ENCODE measurements at regions not wholly inside any gene's neighbourhood (a gene's known extent, or its start where the extent isn't known, plus 50 kb on each side); places are given as distances from the start of the nearest gene placed in this dataset.
"Not testable (repeated sequence)": the region's sequence is repeated elsewhere in the genome, so short reads cannot be mapped to it uniquely, and the experiment has no call there.

DNA sequence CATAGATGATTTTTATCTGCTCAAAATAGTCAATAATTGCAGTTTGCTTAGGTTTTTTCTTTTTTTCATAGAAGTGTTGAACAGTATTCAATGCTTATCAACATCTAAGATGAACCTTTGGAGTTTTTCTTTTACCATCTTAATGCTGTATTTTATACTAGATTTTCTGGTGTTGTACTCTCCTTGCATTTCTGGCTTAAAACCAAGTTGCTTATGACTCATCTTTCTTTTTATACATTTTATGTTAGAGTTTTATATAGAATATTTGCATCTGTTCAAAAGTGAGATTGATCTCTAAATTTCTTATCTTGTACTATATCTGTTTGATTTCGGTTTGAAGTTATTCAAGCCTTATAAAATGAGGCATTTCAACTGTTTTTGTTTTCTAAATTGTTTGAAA is 232.5 kb downstream of the RFPL4B start:
- no peak for DNase-seq (ENCODE audit: low read depth)

DNA sequence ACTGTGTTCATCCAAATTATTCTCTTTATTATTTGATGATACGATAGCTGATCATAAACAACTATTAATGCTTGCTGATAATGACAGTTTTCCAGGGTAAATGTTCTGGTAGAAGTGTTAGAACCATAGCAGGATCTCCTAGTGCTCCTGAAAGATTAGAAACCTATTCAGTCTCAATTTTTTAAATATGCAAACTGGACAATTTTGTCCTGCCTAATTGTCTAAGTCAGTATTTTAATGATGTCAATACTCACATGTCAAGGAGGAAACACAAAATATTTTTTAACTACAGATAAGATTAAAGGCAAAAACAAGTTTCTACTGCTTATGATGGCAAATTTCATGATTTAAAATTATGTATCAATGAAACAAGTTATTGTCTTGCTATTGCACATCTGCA is 233.9 kb downstream of the RFPL4B start:
- DNase-seq (ENCODE audit: low read depth) = no peak

DNA sequence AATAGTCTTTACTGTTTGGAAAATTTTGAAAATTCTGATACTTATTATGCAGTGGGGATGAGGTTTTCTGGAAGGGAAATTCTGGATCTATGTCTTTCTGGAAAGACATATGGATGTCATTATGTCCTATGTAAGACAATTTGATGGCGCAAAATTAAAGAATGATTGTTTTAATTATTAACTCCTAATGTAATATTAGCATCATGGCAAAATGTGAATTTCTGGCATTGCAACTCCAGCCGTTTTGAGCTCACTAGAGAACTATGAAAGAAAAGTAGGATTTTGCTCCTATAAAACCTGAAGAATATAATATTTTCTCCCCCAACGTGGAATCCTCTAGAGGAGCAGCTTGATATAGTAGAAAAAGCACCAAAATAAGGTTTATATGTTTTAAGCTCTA is 243.2 kb downstream of the RFPL4B start:
- DNase-seq (ENCODE audit: low read depth) = no peak

DNA sequence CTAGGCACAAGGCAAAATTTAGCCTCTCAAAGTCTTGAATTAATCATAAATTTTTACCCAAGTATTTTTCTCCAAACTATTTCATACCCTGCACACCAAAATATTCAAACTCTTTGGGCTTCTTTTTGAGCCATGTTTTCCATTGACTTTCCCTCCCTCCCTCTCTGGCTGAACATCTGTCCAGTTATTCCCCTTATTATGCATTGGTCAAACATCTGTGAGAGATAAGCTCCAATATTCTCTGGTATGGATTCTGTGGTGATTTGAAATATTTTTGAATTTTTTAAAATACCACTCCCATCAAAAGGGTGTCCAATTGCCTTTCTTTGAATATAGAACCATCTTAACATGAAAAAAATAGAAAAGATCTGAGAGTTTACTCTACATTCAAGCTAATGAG is 244.2 kb downstream of the RFPL4B start:
- DNase-seq (ENCODE audit: low read depth) = no peak

DNA sequence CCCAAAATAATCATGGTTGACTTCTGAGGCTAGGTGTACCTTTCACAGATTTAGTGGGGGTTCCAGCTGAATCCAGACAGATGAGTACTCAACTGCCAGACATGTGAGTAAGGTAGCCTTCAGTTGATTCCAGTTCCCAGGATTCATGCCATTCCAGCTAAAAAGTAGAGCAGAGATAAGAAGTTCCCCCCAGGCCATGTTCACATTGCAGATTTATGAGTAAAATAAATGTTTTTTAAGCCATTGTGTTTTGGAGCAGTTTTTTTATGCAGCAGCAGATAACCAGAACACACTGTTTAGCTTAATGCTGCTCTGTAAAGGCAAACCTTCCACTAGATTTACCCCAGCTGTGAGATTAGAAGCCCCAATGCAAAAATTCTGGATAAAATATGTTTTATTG is 245.0 kb downstream of the RFPL4B start:
- peak; percentile 35 for DNase-seq (ENCODE audit: low read depth)

DNA sequence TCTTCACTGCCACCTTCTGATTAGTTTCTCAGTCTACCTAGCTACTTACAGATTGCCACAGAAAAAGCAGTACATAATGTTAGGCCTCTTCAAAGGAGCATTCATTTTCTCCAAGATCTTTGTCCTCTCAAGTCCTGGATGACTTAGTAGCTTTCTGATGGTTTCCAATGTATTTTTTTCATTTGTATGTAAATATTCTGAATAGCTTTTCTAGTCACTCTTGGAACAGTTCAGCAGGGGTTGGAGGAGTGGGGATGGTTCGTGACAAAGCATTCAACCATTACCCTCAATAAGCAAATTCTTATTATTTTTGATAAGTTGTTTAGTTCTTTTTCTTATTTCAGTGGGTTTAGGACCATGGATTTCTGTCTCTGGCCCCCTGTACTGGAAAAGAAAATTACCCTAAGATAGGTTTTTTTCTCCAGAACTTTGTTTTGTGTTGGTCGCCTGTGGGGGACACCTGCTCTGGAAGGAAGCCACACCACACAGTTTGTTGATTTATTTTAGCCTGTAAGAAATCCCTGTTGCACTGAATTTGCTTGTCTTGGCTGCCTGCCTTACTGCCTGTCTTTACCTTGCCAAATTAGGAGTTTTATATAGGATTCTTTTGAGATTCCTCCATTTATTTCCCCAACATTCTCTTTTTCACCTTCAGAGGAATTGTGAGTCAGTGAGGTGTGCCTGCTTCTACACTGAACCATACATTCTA is 247.9 kb downstream of the RFPL4B start:
- peak; percentile 10 for DNase-seq (ENCODE audit: low read depth)

DNA sequence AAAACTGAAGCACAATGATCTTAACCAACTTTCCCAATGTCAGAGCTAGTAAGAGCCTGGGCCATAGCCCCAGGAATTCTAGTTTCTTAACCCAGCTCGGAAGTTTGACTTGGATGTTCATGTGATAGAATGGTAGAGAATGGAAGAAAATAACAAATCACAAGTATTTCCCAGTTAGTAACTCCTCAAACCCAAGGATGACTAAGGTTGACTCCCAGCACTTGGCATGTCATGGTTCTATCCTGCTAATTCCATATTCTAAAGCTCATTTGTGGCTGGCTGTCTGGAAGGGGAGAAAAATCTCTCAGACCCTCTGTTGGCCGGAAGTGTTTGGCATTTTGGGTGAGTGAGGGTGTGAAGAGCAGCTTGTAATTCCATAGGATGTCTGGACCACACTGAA is 248.7 kb downstream of the RFPL4B start:
- DNase-seq (ENCODE audit: low read depth) = peak; percentile 24

DNA sequence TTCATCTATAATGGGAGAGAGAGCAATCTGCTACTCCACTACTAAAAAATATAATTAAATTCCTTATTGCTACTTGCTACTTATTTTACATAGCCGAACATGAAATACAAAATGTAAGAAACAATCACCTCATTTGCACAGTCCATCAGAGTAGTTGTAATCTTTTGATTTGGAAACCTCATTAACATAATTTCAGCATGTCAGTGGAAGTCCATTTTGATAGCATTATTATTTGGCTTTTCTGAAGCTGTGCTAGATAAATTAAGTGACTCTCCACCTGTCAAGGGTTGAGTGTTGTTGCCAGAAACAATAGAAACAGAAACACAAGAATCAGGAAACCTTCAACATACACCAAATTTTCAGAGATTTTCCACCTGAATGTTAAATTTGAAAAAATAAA is 250.0 kb downstream of the RFPL4B start:
- DNase-seq (ENCODE audit: low read depth) = no peak

DNA sequence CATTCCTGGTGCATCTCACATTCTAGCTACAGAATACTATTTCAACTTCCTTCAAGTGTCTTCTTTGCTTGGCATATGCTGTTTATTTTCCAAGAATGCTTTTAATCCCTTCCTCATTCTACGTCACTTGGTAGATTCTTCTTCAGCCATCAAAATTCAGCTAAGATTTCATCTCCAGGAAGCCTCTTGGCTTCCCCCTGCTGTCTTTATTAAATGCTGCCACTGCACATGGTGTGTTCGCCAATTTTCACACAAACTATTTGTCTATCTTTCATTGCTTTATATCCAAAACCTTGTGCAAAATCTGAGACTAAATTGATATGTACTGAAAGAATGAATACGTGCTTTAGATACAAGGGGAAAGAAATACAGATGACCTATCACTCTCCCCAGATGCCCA is 253.0 kb downstream of the RFPL4B start:
- DNase-seq (ENCODE audit: low read depth) = no peak

DNA sequence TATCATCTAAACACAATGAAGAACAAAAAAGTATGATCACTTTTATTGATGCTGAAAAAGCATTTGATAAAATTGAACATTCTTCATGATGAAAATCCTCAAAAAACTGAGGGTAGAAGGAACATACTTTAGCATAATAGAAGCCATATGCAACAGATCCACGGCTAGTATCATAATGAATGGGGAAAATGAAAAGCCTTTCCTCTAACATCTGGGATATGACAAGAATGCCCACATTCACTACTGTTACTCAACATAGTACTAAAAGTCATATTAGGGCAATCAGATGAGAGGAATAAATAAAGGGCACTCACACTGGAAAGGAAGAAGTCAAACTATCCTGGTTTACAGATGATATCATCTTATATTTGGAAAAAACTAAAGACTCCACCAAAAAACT is 256.6 kb downstream of the RFPL4B start:
- DNase-seq (ENCODE audit: low read depth) = no peak

DNA sequence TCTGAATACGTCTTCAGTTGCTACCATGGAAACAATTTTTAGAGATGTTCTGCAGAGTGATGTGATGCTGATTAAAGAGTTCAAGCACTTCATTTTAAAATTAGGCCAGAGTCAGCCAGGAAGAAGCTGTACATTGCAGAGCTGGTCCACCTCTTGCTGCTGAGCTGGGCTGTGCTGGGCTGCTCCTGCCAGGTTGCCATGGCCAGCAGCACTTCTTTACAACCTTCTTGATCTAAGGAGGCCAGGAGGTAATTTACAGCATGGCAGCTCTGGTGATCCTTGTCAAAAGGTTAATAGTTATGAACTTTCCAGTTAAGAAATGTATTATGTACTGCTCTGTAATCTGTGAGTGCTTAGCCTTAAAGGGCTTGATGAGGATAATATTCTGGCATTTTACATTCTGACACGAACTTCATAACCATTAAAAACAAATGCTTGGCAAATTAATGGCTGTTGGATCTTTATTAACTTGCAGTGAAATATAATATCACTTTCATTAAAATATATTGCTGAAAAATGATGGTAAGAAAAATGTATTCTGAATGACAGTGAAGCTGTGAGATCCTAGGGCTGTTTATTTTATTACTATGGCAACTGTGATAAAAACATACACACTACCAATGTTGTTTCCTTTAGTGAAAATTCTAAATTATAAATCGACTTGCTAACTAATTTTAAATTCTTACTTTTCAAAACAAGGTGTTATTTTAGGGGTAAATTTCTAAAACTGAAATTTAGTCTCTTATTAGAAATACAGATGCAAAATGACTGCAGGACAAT is 259.7 kb downstream of the RFPL4B start:
- DNase-seq (ENCODE audit: low read depth) = no peak

DNA sequence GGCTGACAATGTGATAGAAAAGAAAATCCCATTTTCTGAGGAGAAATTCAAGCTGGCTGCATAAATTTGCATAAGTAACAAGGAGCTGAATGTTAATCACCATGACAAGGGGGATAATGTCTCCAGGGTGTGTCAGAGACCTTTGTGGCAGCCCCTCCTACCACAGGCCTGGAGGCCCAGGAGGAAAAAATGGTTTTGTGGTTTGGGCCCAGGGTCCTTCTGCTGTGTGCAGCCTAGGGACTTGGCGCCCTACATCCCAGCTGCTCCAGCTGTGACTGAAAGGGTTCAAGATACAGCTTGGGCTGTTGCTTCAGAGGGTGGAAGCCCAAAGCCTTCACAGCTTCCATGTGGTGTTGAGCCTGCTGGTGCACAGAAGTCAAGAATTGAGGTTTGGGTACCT is 261.8 kb downstream of the RFPL4B start:
- DNase-seq (ENCODE audit: low read depth) = not testable (repeated sequence)

DNA sequence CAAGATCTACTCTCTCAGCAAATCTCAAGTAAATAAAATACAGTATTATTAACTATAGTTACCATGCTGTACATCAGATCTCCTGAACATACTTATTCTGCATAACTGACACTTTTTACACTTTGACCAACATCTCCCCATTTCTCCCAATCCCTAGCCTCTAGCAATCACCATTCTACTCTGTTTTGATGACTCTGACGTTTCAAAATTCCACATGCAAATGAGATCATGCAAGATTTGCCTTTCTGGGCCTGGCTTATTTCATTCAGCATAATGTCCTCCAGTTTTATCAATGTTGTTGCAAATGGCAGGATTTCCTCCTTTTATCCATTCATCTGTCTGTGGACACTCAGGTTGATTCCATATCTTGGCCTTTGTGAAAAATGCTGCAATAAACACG is 266.3 kb downstream of the RFPL4B start:
- DNase-seq (ENCODE audit: low read depth) = no peak

DNA sequence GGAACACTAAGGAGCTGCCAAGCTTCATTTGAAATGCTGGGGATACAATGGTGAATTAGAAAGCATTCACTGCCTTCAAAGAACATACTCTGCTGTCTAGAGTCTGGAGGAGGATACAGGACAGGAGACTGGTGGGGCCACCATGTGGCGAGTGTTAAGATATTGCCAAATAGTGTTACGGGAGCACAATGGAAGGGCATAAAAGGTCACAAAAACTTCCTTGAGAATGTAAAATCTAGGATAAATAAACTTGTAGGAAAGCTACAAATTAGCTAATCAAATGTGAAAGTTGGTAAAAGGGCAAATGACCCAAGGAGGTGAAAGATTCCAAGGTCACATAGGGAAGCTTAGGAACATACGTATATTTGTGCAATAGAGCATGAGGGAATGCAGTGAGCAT is 271.7 kb downstream of the RFPL4B start:
- peak; percentile 13 for DNase-seq (ENCODE audit: low read depth)

DNA sequence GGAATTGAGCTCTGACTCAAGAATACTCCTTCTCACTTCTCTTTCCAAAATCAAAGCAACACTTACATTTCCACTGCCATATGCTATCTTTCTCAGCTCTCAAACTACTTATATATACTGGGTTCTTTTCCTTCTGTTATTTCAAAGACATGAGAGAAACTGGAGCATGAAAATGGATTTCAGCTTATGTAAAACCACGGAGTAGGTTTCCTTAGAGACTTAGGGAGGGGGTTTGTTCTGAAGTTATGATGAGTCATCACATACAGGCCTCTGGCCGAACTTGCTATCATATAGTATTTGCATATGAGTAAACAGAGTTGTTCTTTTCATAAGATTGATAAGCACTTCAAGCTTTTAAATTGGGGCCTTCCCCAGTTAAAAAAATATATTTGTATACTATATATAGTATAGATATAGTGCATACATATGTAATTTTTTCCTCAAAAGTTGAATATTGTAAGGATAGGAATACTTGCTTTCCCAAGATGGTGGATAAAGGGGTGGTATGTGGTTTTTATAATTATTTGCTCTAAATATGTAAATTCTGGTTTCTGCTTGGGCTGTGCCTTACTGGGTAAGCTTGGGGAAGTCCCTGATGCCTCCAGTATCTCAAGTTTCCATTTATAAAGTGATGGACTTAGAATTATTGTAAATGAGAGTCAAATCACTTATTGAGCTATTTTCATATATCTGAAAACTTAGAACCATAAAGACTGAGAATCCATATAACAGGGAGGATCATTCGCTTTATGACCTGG is 273.9 kb downstream of the RFPL4B start:
- peak; percentile 9 for DNase-seq (ENCODE audit: low read depth)

DNA sequence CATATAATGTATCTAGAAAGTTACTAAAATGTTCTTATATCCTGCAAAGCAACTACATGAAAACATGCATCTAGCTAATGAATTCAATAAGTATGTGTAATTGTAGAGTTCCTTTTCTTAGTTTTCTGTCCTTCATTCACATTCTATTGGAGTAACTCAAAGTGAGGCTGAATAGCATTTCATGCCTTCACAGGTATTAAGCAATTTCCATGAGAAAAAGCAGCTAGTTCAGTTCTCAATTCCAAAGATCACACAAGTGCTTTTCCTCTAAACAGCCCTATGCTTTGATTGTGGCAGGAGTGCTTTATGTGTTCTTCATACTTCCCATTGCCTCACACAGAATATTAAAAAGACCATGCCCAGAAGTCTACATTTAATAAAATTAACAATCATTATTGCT is 274.9 kb downstream of the RFPL4B start:
- DNase-seq (ENCODE audit: low read depth) = no peak

DNA sequence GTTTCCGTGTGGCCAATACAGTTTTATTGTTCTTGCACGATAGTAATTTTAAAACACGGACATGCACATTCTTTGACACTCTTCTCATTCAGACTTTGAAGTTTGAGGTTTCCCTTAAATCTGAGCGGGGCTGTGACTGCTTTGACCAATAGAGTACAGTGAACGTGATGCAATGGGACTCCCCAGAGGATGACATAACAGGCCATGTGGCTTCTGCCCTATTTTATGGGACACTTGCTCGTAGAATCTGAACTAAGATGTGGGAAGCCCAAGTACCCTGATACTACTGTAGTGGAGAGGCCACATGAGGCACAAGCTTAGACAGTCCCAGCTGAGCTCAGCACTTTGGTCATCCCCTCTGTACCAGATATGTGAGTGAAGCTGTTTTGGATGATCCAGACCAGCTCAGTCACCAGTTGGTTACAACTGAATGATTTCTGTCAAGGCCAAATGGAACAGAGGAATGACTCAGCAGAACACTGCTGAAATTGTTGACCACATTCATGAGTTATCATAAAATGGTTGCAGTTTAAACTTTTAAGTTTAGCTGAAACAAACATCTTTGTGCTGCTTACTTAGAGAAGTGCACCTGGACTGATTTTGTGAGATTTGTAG is 279.4 kb downstream of the RFPL4B start:
- DNase-seq (ENCODE audit: low read depth) = peak; percentile 60

DNA sequence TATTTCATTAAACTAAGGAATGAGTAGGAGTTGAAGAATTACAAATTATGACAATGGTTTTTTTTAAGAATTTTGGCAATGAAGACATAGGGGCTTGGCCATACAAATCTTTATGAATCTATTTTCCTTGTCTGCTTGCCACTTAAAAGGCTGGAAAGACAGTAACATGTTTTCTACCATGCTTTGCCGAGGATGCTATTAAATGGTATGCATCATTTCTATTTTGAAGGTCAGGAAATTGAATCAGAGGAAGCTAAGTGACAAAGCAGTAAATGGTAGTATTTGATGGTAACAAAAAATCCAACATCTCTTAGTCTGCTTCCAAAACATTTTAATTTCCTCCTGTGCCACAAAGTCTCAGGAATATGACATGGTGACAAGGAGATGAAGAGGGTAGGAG is 287.2 kb downstream of the RFPL4B start:
- DNase-seq (ENCODE audit: low read depth) = no peak

DNA sequence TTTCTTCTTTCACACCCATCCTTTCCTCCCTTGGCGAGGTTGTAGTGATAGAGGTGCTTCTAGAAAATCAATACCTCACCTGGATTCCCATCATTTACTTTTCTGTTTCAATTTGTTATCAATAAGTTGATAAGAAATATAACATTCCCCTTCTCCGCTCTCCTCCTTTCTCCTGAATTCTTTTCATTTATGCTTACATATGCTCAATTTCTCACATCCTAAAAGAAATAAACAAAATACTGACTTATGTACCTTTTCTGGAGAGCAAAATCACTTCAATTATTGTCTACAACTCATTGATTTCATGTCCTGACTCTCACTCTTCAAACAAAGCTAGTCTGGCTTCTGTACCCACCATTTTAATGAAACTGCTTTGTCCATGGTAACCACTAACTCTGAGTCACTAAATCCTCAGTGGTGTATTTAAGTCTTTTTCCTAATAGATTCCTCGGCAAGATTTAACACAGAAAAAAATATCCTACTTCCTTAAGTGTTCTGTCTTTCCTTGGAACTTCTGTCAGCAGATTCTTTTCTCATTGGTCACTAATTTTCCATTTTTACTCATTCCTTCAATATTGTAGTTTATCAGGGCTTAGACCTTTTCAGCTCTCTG is 289.6 kb downstream of the RFPL4B start:
- DNase-seq (ENCODE audit: low read depth) = peak; percentile 21

DNA sequence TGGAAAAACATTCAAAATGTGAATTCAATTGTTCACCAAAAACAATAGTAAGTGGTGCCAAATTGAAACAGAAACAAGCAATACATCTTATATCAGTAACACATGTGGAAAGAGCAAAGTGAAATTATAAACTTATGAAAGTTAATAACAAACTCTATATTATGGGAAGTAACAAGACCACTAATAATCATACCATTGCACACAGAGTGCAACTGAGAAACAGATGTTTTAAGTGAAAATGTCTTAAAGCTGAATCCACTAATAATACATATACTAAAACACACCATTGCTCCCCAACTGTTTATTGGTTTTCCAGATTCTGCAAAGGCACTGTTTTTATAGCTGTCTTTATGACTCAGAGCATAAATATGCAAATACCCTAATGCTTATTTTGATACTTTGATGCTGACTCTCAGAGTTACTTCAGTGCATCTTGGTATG is 292.3 kb downstream of the RFPL4B start:
- no peak for DNase-seq (ENCODE audit: low read depth)

DNA sequence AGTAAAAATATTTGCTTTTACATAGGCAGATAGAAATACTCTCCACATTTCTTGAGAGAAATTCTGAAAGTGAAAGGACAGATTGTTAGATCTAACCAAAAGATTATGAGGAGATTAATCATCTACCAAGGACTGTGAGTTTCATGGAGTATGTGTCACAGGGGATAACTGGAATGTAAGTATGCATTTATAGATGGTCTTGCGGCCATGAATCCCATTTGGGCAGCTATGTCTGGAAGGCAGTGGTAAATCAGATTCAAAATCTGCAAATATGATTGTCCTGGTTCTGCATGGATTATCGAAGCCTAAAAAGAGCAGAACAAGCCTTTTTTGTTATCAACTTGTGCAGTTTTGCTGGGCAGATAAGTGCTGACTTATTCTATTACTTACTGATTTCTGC is 293.8 kb downstream of the RFPL4B start:
- peak; percentile 68 for DNase-seq (ENCODE audit: low read depth)

DNA sequence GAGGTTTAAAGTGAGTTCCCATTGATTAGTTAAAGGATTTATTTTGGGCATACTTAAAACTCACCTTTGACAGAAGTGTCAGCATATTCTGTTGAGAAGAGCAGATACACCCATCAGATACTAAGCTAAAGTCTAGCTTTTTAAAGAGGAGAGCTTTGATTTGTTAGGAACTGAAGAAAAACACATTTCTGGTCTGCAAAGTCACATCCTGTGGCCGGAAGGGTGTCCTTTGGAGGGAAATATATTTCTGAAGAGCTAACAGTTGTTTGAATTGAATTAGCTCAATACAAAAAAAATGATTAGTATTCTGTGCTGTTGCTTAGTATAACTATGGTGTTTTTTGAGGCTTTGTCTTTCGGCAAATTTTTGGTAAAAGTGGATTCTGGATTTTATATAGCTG is 302.7 kb downstream of the RFPL4B start:
- no peak for DNase-seq (ENCODE audit: low read depth)
